ENCODE measurements at regions not wholly inside any gene's neighbourhood (a gene's known extent, or its start where the extent isn't known, plus 50 kb on each side); places are given as distances from the start of the nearest gene placed in this dataset.

- no peak for DNase-seq (ENCODE audit: low spot score)
Observed at GRCh38 chr13:75050419-75051046, 431.4 kb downstream of the TBC1D4 start.

DNA sequence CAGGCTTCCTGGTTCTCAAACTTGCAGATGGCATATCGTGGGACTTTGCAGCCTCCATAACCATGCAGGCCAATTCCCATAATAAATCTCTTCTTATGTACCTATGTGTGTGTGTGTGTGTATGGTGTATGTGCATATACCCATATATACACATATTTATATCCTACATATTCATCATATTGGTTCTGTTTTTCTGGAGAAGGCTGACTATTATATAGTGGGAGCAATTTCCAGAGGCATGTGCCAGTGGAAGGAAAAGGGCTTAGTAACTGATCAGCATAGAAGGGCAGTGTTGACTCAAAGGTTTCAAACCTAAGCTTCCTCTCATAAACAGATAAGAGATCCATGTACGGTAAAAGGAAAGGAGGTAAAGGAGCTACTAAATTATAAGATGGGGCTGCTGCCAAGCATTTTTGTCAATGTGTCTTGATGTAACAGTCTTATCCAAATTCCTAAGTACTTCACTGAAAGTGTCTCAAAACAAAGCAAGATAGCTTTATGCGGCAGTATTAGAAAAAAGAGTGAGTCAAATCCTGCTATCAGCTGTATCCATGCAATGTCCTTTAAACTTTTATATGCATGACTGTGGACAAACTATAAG, 432.1 kb downstream of the TBC1D4 start:
- DNase-seq (ENCODE audit: low spot score) = no peak

GRCh38 chr13:75042807-75043206, 439.2 kb downstream of the TBC1D4 start:
- no peak for DNase-seq (ENCODE audit: low spot score)

GRCh38 chr13:75038393-75039113, 443.4 kb downstream of the TBC1D4 start:
- no peak for DNase-seq (ENCODE audit: low spot score)

GRCh38 chr13:75025956-75026355, 456.0 kb downstream of the TBC1D4 start:
- no peak for DNase-seq (ENCODE audit: low spot score)

DNA sequence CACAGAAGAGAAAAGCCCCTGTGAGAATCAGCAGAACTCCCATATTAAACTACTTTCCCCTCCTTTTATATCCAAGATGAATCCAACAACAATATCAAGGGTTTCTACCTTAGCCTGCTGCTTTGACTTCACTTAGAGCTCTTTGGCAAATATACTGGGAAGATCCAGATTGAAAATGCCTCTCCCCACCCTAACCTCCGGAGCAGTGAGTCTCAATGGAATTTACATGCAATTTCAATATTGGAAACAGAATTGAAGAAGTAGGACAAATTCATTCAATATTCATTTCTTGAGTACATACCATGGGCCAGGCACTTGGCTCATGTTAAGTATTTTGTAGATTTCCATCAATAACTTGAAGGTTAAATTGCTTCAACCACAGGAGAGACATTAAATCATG, 457.4 kb downstream of the TBC1D4 start:
- DNase-seq (ENCODE audit: low spot score) = no peak

DNA sequence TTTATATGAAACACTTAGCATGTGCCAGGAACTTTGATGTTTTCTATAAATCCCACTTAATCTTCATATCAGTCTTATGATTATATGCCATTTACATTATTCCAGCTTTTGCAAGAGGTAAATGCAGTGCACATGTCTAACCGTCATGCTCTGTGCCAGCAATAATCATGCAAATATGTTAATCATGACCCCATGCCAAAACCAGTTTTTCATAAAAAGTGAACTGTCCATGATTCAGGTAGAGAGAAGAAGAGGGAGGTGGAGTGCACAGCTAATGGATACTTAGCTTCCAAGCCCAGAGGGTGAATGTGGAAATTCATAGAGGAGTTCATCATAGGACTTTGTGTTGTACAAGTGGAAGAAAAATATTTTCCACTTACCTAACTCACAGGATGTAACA, 458.4 kb downstream of the TBC1D4 start:
- DNase-seq (ENCODE audit: low spot score) = no peak

GRCh38 chr13:75021151-75021550, 460.8 kb downstream of the TBC1D4 start:
- DNase-seq (ENCODE audit: low spot score) = no peak

GRCh38 chr13:75016225-75016624, 465.7 kb downstream of the TBC1D4 start:
- DNase-seq (ENCODE audit: low spot score) = no peak

DNA sequence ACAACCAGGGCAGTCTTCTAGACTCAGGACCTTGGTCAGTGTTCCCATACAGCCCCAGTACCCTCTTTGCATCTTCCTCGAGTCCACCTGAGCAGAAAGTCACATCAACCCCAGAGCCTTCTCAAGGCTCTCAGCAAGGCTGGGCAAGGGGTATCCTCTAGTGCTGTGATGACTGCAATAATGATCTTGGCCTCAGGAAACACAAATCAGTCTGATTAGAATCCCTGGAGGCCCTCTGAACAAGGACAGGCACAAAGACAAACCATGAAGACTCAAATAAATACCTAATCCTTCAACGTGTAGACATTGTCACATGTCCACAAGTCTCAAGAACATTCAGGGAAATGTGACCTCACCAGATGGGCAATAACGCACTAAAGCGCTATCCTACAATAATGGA, 468.2 kb downstream of the TBC1D4 start:
- no peak for DNase-seq (ENCODE audit: low spot score)

DNA sequence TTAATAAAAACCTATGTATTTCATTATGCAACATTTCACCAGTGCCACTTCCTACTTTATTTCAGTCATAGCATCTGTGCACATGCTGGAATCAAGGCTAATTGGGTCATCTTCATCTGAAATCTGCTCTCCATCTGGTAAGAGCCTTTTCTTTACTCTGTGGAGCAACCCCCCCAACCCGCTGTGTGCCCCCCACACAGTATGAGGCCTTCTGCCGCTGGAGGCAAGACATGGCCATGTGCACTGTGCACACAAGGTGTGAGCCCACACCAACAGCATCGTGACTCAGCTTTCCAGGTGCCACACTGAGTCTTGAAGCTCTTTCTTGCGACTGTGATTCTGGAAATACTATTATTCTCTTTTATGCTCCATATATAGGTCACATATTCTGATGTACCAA, 471.0 kb downstream of the TBC1D4 start:
- DNase-seq (ENCODE audit: low spot score) = no peak

DNA sequence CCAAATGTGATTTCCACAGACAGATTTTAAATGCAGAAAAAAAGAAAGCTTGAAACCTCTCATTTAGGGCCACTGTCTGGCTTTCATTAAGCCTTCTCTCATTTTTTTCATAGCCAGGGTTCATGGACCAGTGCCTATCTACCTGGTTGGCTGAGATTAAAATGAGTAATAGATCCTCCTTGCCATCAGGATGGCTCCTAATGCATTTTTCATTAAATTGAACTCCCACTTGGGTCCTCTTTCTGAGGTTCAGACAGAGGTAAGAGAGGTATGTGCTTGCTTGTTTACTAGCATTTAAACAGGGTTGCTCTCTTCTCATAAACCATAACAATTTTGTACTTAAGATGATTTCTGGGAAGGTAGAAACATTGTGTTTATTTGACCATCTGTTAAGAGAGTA, 473.0 kb downstream of the TBC1D4 start:
- no peak for DNase-seq (ENCODE audit: low spot score)

GRCh38 chr13:74990992-74991391, 491.0 kb downstream of the TBC1D4 start:
- DNase-seq (ENCODE audit: low spot score) = no peak

- no peak for DNase-seq (ENCODE audit: low spot score)
Observed at GRCh38 chr13:74987124-74987690, 494.8 kb downstream of the TBC1D4 start.

GRCh38 chr13:74986609-74987008, 495.4 kb downstream of the TBC1D4 start:
- no peak for DNase-seq (ENCODE audit: low spot score)

- DNase-seq (ENCODE audit: low spot score) = no peak
Observed at GRCh38 chr13:74979703-74980102, 502.3 kb downstream of the TBC1D4 start.

DNA sequence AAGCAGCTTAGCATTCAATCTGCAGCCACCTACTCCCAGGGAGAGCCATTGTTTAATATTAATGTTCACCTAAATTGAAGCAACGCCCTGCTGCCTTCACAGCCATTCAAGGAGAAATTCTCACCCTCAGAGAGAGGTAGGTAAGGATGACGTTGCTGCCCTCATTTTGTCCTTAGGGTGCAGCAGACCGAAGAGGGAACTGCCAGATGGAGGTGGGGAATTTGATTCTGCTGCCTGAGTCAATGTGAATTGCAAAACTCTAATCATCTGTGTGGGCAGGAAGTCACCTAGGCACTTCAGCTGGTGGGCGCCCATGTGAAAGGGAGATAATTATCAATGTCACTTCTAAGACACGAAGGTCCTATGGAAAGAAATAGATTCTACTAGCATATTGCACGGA, 503.4 kb downstream of the TBC1D4 start:
- no peak for DNase-seq (ENCODE audit: low spot score)

DNA sequence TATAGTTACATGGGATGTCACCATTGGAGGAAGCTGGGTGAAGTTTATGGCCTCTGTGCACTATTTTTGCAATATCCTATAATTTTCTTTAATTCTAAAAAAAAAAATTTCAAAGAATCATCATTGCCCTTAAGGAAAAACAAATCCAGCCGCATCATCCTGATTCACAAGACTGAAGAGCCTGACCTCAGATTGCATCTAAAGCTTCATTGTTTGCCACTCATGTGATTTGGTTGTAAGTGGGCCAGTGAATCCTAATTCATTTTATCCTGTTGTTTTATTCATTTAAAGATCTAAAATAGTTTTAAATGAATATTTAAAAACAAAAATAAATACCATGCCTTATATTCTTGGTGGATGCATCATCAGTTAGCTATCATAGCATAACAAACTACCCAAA, 504.5 kb downstream of the TBC1D4 start:
- no peak for DNase-seq (ENCODE audit: low spot score)

GRCh38 chr13:74975111-74975510, 506.9 kb downstream of the TBC1D4 start:
- DNase-seq (ENCODE audit: low spot score) = no peak

- DNase-seq (ENCODE audit: low spot score) = no peak
Observed at GRCh38 chr13:74973935-74974879, 507.8 kb downstream of the TBC1D4 start.

DNA sequence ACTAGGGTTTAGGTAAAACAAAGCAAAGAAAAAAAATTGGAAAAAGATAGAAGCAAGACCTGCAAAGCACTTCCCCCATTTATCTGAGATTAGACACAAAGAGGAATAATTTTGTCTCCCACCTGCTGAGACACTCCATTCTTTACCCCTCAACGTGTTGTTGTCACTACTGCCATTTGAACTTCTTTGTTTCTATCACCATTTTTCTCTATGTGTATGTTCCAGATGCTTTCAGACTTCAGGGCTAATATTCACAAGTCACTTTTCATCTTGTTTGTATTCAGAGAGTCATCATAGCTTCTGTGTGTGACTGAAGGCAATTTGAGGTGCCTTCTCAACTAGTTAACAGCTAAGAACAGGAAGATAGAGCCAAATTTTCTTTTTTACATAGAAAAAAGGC, 512.5 kb downstream of the TBC1D4 start:
- DNase-seq (ENCODE audit: low spot score) = no peak

- no peak for DNase-seq (ENCODE audit: low spot score)
Observed at GRCh38 chr13:74966814-74967424, 515.0 kb downstream of the TBC1D4 start.

Measured in hematopoietic multipotent progenitor cell treated with erythropoietin and hydrocortisone succinate and interleukin-3 and kit ligand, for 17 days (in vitro differentiated cells).